Prostate gland (tissue), 2 donors: ENCODE measurements at regions not wholly inside any gene's neighbourhood (a gene's known extent, or its start where the extent isn't known, plus 50 kb on each side); places are given as distances from the start of the nearest gene placed in this dataset.

Experiments used
- CTCF ChIP-seq, 4 experiments: fragments of 200-600 bp in 2 of 4; fragments of 450-650 bp in 2 of 4; sonication (generic) in 2 of 4; IDR thresholded peaks; 1 replicate in 3 of 4; 2 replicates in 1 of 4; pipeline ENCODE4 v1.5.1; 2016 to 2019; ENCODE audit warnings: antibody characterized with exemption in 4 of 4, mild to moderate bottlenecking in 2 of 4, moderate library complexity in 2 of 4
- POLR2AphosphoS5 ChIP-seq: sonication (generic); formaldehyde crosslinking; IDR thresholded peaks from one replicate; pipeline ENCODE4 v1.6.1; 2017; ENCODE audit warnings: antibody characterized with exemption

DNA sequence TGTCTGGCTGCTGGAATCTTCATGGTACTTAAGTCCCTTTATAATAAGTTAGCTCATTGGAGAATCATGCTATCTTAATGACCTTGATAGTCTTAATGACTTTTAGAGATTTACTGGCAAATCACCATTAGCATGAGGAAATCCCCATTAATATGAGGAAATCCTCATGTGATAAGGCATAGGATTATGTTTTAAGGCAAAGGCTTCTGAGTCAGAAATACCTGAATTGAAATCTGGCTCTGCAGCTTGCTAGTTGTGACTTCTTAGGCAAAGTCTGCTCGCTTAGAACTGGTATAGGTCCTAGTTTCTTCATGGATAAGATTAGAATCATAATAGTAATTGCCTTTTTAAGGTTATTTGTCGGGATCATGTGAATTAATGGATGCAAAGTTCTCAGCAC is 190.2 kb upstream of the BANK1 start:
- TF ChIP-seq CTCF (IDR thresholded peaks at IDR 0.05) (no peak), POLR2AphosphoS5 (no peak)
